CD4-positive, alpha-beta T cell treated with Interleukin-15 for 4 hours (primary cell): ENCODE measurements at regions not wholly inside any gene's neighbourhood (a gene's known extent, or its start where the extent isn't known, plus 50 kb on each side); places are given as distances from the start of the nearest gene placed in this dataset.

ENCODE experiments used
- DNase-seq: peaks from one replicate; pipeline ENCODE4 v3.0.0-alpha.2; 2020; ENCODE audit warnings: low spot score

- no peak for DNase-seq
Measured at GRCh38 chr11:32039149-32039548, 51.7 kb upstream of the RCN1 start.

DNA sequence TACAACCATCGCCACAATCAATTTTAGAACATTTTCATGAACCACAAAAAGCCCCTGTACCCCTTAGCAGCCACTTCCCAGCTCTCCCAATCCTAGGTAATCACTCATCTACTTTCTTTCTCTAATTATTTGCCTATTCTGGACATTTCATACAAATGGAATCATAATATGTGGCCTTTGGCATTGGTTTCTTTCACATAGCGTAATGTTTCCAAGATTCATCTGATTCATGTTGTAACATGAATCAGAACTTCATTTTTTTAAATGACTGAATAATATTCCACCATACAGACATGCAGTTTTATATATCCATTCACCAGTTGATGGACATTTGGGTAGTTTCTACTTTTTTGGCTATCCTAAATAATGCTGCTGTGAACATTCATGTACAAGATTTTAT is 56.2 kb upstream of the RCN1 start:
- no peak for DNase-seq

- no peak for DNase-seq
Measured at GRCh38 chr11:32034149-32034548, 56.7 kb upstream of the RCN1 start.

GRCh38 chr11:32033491-32033890 is 57.4 kb upstream of the RCN1 start:
- DNase-seq: no peak

GRCh38 chr11:32033067-32033466 is 57.8 kb upstream of the RCN1 start:
- DNase-seq: no peak

GRCh38 chr11:32032478-32032877 is 58.4 kb upstream of the RCN1 start:
- no peak for DNase-seq

DNA sequence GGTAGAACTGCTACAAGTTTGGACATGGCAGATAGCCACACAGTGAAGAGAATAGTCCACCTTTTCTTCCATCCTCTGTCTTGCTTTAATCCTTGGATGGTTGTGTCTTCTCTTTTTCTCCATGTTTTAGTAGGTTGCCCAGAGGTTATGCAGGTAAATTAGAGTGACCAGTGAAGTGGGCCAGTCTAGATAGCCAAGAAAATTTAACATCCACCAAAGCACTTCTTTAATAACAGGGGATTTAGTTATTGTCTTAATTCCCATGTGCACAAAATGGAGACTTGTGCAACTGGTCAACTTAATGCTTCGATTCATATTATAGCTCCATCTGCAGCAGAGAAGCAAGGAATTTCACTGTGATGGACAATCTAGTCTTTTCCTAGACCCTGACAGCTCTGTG is 58.8 kb upstream of the RCN1 start:
- no peak for DNase-seq

- DNase-seq: no peak
Measured at GRCh38 chr11:32030875-32031503, 59.9 kb upstream of the RCN1 start.

- DNase-seq: no peak
Measured at GRCh38 chr11:32029721-32030120, 61.2 kb upstream of the RCN1 start.

DNA sequence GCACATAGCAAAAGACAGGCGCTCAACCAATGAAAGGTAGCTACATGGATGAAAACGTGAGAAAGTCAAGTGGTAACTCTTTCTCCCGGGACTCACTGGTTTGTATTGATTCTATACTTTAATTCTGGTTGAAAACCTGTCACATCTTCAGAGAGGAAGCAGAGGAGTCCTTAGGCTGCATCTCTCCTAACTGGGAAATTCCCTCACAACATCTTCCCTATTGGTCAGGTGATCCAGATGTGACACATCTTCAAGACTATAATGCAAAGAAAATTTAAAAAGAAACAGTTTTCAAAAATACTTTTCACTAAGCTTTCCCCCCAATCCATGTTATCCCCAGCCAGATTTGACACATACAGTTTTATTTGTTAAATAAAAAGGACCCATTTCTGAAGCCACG is 62.7 kb upstream of the RCN1 start:
- no peak for DNase-seq

DNA sequence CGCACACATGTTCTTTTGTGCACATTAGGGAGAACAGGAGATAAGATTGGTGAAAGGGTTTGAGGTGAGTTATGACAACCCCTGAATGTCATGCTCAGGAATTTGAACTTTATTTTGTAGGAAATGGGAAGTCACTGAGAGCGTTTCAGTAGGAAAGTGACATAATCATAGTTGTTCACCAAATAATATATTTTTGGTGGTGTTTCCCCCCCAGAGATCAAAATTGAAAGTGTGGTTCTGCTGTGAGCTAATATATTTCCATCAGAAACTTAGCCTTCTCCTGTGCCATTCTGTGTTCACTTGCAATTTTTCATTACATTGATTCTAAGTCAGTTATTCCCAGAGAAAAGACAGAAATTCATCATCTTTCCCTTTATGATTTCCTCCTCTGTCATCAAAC is 64.1 kb upstream of the RCN1 start:
- DNase-seq: no peak

GRCh38 chr11:32024948-32025347 is 65.9 kb upstream of the RCN1 start:
- DNase-seq: no peak

DNA sequence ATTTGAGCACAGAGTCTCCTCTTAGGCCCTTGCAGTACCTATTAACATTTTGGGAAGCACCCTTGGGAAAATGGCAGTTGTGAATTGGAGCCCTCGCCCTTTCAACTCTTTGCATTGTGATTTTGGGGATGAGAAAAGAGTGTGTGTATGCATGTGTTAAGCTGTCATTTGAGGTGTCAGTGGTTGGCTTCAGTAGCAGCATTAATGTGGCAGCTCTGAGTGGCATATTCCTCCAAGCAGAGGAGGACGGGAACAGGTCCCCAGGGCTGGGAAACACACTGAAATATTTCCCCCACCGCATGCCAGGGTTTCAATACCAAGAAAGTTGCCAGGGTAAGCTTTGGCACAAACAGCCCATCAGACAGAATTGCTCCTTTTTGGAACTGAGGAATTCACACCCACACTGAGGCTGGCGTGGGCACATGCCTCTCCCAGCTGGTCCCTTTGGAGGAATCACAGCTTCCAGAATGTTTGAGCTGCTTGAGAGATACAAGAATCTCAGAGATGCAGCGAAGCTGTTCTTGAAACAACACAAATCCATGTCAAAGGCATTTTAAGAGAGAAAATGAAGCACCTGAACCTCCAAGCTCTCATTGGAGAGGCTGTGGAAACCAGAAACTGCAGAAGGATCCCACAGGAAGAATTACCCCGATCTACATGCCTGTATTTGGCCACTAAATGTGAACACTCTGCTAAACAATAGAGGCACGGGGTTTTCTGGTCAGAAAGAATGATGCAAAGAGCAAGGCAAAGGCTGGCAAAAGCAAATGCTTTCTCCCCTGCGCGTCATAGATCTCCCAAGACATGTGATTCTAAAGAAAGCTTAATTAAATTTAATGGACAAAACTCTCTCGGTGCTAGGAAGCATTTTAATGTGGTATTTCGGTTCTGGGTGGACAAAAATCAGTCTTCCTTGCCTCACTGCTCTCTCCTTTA is 67.2 kb upstream of the RCN1 start:
- no peak for DNase-seq

GRCh38 chr11:32018672-32019071 is 72.2 kb upstream of the RCN1 start:
- DNase-seq: no peak

DNA sequence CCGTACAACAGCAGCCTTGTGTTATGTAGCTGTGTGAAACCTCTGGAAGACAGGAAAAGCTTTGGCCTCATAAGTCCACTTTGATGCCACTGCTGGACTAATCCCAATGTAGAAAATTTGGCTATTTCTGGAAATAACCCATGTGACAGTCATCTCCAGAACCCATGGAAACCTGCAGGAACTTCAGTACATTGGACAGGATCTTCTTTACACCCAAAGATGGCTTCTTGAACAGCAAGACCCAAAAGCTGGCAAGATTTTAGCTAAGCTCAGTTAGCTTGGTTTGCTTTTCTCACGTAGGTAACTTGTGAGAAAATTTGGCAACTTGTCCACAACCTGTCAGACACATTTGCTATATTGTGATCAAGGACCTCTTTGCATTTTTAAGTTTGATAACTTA is 74.8 kb upstream of the RCN1 start:
- DNase-seq: no peak

GRCh38 chr11:32015427-32015826 is 75.4 kb upstream of the RCN1 start:
- DNase-seq: no peak

DNA sequence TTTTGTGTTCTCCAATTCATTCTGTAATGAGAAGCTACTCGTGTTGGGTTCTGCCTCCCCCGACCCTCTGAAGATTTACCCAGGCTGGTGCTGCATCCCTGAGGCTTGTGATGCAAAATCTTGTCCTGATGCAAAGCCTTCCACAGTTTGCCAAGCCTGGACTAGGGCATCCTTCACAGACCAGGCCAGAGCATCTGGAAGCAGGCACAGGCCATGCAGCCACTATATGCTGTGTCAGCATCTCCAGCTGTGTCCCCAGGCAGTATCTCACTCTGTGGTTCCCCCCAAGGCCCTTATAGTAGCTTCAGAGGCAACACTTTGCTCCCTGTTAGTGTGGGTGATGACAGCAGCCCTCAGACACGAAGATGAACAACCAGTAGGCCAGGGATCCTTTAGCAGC is 77.3 kb upstream of the RCN1 start:
- DNase-seq: no peak

DNA sequence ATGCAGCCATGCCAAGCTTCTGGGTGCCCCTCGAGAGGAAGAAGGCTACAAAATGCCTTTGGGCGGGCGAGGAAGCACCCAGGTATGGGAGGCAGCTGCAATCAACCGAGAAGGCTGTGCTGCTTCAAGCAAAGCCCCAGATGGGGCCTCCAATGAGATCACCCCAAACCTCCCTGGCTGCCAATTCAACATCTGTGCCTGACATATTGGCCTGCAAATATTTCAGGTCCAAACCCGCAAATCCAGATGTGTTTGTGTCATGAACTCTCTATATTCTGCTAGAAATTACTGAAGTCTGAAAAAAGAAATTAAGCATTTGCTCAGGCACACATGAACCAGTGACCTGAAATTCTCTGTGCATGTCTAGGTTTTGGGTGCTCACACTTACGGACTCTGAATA is 78.8 kb upstream of the RCN1 start:
- no peak for DNase-seq

DNA sequence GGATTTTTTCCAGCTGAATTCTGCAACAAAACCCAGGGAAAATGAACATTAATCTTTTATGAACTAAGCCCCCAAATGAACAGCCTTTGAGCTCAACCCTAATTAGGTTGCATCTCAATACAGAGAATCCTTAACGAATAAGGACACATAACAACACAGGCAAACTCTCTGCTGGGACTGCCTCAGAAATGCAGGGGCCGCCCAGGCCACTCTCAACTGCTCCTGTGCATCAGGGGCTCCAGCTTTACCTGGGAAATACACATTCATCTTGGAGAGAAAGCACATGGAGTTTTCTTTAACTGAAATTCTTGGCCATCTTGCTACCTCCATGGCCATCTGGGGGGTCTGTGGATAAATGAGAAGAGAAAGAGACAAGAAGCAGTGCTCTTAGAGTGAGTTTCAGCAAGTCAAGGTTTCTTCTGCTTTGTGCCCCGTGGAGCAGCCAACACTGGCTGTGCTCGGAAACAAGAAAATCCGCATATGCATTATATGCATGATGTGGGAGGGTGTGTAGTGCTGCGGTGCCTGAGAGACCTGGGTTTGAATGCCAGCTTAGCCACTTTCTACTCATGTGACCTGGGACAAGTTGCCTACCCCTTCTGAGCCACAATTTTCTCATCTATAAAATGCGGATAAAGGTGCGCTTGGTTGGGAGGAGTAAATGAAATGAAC is 81.9 kb upstream of the RCN1 start:
- no peak for DNase-seq

- peak; percentile 29 for DNase-seq
Measured at GRCh38 chr11:32006799-32007388, 84.0 kb upstream of the RCN1 start.

GRCh38 chr11:32005786-32006416 is 85.0 kb upstream of the RCN1 start:
- DNase-seq: no peak

- no peak for DNase-seq
Measured at GRCh38 chr11:32003335-32003734, 87.5 kb upstream of the RCN1 start.
